Activated T-helper 1 cell treated with anti-CD3 and anti-CD28 coated beads, Interleukin-12 subunit alpha, Interleukin-12 subunit beta, Interleukin-2, Interleukin-4 antibody, amounts not matched to agents 30 ng/mL and 10 ng/mL and 1 ng/mL, durations not matched to agents 14 hours and 24 hours and 36 hours (primary cell): ENCODE measurements at regions not wholly inside any gene's neighbourhood (a gene's known extent, or its start where the extent isn't known, plus 50 kb on each side); places are given as distances from the start of the nearest gene placed in this dataset.

Source experiments
- DNase-seq: peaks from one replicate; pipeline ENCODE4 v3.0.0; 2021; ENCODE audit warnings: low spot score
- H3K27ac Mint-ChIP-seq: one replicate; pipeline ENCODE4 v1.8.0; 2021; ENCODE audit warnings: mild to moderate bottlenecking, mixed read lengths
- H3K27me3 Mint-ChIP-seq: one replicate; pipeline ENCODE4 v1.8.0; 2022; ENCODE audit warnings: mild to moderate bottlenecking, moderate library complexity, mixed read lengths; ENCODE audit not compliant: insufficient read depth
- H3K36me3 Mint-ChIP-seq: one replicate; pipeline ENCODE4 v1.8.0; 2021; ENCODE audit warnings: low read depth, mixed read lengths
- H3K4me1 Mint-ChIP-seq: one replicate; pipeline ENCODE4 v1.8.0; 2021; ENCODE audit warnings: low read depth, mixed read lengths
- H3K4me3 Mint-ChIP-seq: one replicate; pipeline ENCODE4 v1.8.0; 2021; ENCODE audit warnings: mild to moderate bottlenecking, moderate library complexity, mixed read lengths
- H3K9me3 Mint-ChIP-seq: one replicate; pipeline ENCODE4 v1.8.0; 2021; ENCODE audit warnings: mixed read lengths
- intact Hi-C: fragments of 100-400 bp; cut with micrococcal nuclease; formaldehyde crosslinking; loops from one replicate; pipeline ENCODE4 v1.15.1; 2024

DNA sequence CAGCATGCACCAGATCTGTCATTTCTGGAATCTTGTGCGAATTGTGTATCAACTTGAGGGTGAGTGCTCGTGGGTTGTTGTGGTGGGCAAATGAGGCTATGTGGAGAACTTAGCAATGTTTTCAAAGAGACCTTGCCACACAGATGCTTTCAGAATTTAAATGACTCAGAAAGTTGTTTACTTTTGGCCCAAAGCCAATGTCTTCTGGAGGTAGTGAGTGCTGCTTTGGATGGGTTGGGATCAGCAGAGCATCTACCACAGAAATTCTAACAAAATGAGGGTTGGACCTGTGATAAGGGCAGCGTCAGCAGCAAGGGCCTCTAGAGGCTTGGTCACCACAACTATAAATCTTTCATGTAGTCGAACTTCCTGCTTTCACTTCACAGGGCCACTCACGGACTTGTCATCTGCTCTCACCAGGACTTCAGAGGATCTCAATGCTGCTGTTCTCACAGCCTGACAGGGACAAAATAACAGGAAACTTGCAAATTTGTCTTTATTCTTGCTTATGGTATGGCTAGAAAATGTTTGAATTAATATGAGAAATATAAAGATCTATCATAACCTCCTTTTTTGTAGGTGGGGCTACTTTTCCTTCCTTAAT is 111.4 kb downstream of the DACT1 start:
- Mint-ChIP-seq H3K27ac (peak overlapping the region; percentile 5), H3K27me3 (peaks cover 3% of the 10 kb centered on the region), H3K9me3 (no peaks in the 10 kb centered on the region), H3K4me1 (peaks cover 15% of the 10 kb centered on the region), H3K36me3 (no peaks in the 10 kb centered on the region), H3K4me3 (peak overlapping the region; percentile 3)
- intact Hi-C loops: loop anchor here (1.0 to 2.0 kb wide), 3 partner anchors 16 to 176 kb away; partner anchors contain the start of gene DACT1
- peak; percentile 14 for DNase-seq

DNA sequence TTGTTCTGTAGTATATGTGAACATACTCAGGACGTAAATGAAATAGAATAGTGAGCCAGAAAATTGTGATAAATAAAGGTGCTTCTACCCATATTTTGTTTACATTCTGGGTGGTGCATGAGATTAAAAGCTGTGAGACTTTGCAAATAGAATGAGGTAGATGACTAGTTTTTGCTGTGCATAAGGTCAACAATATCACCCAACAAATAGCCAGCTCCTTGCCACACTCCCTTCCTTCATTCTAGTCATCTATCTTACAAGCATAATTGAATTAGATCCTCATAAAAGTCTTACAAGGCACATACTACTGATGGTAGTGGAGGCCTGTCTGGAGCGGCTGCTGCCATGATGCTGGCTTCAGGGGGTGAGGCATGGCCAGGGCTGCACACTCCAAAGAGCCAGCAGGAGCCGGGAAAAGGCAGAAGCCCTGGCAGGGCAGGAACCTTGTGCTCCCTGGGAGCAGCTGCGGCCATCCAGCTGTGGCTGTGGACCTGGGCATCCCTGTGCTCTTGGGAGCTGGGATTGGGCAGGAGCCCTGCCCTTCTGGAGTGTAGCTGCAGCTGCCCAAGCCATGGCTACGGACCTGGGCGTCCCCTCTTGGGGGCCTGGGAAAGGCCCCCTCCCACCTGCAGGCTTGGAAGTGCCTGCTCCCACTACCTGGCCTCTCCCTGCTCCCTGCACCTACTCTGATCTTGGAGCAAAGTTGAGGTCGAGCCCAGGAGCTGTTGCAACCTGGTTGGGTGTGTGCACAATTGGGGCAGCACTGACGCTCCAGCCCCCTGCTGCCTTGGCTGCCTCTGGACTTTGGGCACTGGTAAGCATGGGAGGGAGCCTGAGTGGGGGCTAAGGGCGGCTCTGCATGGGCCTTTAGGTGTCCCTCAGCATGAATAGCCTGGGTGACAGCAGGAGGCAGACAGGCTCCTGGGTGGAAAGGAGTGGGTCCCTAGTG is 112.8 kb downstream of the DACT1 start:
- Mint-ChIP-seq H3K4me3 (no peak overlapping the region), H3K9me3 (no peaks in the 10 kb centered on the region), H3K27me3 (peaks cover 2% of the 10 kb centered on the region), H3K4me1 (peaks cover 15% of the 10 kb centered on the region), H3K36me3 (no peaks in the 10 kb centered on the region), H3K27ac (no peak overlapping the region)
- DNase-seq: no peak
- intact Hi-C loops: no loop called here

DNA sequence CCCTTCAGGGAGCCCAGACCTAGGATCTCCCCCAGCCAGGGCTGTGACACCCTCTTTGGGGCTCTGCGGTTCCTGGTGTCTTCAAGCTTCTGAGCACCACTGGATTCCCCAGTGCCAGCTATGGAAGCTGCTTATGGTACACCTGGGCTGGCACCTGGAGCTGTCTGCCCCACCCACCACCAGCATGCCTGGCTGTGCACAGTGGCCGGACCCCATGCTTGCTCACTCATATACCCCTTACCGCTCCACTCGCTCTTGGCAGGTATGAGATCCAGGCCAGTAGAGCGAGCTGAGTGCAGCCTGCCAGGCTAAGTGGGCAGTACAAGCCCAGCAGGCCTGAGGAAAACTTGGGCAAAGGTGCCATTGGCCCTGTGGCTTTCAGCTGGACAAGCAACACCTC is 114.0 kb downstream of the DACT1 start:
- no peak for DNase-seq
- H3K27me3 Mint-ChIP-seq: peaks cover 2% of the 10 kb centered on the region

DNA sequence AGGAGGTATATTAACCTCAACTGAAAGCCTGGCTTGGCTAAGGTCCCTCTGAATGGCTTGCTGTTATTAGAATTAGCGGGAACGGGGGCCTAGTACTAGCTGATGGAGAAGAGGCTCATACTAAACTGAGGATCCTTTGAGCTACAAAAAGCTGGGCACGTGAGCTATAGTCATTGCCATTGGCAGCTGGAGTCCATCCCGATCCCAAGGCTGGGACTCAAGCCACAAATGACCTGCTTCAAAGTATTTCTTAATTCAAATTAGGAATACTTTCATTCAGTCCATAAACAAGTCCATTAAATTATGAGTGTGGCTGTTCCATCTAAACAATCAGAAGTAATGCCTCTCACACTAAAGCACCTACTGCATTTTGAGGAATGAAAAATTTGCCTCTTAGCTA is 114.5 kb downstream of the DACT1 start:
- Mint-ChIP-seq H3K27me3 (peaks cover 2% of the 10 kb centered on the region), H3K9me3 (no peaks in the 10 kb centered on the region), H3K4me1 (peaks cover 15% of the 10 kb centered on the region), H3K36me3 (no peaks in the 10 kb centered on the region), H3K27ac (no peak overlapping the region), H3K4me3 (no peak overlapping the region)
- DNase-seq: no peak
- intact Hi-C loops: no loop called here

More for the DNA sequence above, 114.0 kb downstream of the DACT1 start:
- Mint-ChIP-seq H3K4me1 (peaks cover 15% of the 10 kb centered on the region), H3K9me3 (no peaks in the 10 kb centered on the region), H3K36me3 (no peaks in the 10 kb centered on the region), H3K27ac (no peak overlapping the region), H3K4me3 (no peak overlapping the region)
- intact Hi-C loops: no loop called here

DNA sequence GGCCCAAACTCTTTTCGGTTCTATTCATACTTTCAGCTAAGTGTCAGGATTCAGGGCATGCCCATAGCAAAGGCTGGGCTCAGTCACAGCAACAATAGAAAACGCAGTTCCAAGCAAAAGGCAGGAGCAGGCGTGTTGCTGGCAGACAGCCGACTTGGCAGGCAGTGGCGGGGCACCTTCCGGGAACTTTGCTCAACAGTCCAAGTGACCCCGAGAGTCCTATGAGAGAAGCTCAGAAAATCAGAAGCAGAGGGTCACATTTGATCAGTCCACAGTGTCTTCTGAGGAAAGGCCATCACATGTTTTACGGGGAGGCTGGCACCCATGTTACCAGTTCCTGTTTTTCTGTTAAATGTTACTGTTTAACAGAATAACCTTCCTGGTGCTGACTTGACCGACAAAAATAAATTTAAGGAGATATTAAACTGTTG is 115.0 kb downstream of the DACT1 start:
- Mint-ChIP-seq H3K4me3 (no peak overlapping the region), H3K9me3 (no peaks in the 10 kb centered on the region), H3K36me3 (no peaks in the 10 kb centered on the region), H3K4me1 (peaks cover 15% of the 10 kb centered on the region), H3K27me3 (peaks cover 2% of the 10 kb centered on the region), H3K27ac (no peak overlapping the region)
- no peak for DNase-seq
- intact Hi-C loops: no loop called here

DNA sequence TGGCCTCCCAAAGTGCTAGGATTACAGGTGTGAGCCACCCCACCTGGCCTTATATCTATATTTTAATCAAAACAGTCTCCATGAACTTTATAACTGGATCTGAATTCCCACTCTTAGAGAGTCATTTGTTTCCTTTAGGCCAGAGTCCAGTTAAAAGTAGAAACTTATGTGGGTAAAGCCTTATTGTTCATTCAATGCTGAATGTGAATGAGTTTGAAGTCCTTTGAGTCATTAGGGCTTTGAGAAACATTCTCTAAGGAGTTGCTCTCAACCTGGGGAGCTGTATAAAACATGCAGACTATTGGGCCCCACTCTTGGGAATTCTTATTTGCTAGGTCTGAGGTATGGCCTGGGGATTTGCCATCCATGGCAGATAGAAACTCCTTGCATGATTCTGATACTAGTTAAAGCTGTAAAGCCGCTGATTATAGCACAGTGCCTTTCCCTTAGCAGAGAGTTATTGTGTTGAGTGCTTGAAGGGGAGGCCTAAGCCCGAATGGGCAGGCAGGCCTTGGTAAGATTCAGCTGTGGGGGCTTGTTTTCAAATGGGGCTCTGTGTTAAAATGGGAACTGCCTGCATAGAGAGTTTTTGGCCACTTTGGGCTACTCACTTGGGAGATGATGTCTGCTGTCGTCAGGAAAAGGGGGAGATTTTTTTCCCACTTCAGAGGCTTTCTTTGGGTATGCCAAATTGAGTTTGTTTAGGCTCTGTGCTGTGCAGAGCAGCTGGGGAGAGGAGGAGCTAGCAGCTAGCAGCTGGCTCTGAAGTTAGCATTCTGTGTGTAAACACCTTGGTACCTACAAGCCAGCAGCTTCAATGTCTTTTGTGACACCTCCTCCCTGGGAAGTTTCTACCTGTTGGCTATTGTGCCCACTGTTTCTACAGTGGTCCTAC is 117.5 kb downstream of the DACT1 start:
- Mint-ChIP-seq H3K9me3 (no peaks in the 10 kb centered on the region), H3K4me1 (no peaks in the 10 kb centered on the region), H3K4me3 (no peak overlapping the region), H3K36me3 (no peaks in the 10 kb centered on the region), H3K27me3 (no peaks in the 10 kb centered on the region), H3K27ac (no peak overlapping the region)
- intact Hi-C loops: no loop called here
- no peak for DNase-seq

DNA sequence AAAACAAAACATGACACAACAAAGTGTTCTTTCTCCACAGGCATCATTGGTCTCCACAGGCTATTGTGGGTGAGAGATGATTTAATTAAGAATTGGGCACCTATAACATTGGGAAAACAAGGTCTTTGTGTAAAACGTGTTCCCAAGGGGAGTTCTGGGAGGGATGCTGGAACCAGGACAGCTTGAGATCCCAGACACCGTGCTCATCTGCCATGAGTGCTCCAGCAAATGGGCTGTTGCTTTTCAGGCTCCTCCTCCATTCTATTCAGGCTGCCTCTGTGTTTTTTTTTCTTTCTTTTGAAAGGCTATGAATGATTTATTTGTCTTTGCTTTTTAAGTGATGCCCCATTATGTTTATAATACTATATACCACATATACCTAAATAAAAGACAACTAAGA is 122.4 kb downstream of the DACT1 start:
- DNase-seq: no peak
- H3K9me3 Mint-ChIP-seq: no peaks in the 10 kb centered on the region
- intact Hi-C loops: no loop called here
- H3K4me1 Mint-ChIP-seq: no peaks in the 10 kb centered on the region
- H3K36me3 Mint-ChIP-seq: no peaks in the 10 kb centered on the region
- H3K27me3 Mint-ChIP-seq: no peaks in the 10 kb centered on the region
- H3K27ac Mint-ChIP-seq: no peak overlapping the region
- H3K4me3 Mint-ChIP-seq: no peak overlapping the region

DNA sequence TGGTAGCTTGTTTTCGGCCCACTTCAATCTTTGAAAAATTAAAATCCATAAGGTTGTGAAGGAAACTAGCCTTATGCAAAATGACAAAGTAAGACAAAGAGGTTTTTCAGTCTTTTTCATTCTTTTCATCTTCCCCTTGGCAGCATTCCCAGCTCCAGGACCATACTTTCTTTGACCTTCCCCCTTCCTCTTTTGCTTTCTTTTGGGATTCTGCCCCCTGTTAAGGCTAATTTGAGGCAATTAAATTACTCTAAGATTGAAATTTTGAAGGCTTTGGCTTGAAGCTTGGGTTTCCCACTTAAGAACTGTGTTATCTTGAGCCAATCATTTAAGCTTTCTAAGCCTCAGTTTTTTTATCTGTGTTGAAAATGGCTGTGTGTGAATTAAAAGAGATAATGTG is 124.9 kb downstream of the DACT1 start:
- intact Hi-C loops: no loop called here
- Mint-ChIP-seq H3K4me3 (no peak overlapping the region), H3K36me3 (no peaks in the 10 kb centered on the region), H3K9me3 (no peaks in the 10 kb centered on the region), H3K27me3 (no peaks in the 10 kb centered on the region), H3K27ac (no peak overlapping the region), H3K4me1 (no peaks in the 10 kb centered on the region)
- no peak for DNase-seq

DNA sequence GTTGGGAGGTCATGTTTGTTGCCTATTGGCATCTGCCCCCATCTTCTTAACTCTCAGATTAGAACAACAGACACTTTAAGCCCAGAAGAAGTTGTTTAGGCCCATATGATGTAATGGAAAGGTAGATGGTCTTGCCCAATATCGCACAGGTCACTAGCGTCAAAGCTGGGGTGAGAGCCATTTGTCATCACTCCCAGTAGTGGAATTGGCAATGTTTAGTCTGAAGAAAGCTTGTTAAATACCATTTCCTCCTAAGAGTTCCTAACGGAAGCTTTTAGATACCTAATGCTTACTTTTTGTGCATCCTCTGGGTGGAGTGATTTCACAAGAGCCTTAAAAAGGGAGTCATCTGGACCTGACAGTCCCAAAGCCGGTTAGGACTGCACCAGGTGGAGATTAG is 125.4 kb downstream of the DACT1 start:
- no peaks in the 10 kb centered on the region for H3K36me3 Mint-ChIP-seq
- intact Hi-C loops: no loop called here
- no peak overlapping the region for H3K27ac Mint-ChIP-seq

DNA sequence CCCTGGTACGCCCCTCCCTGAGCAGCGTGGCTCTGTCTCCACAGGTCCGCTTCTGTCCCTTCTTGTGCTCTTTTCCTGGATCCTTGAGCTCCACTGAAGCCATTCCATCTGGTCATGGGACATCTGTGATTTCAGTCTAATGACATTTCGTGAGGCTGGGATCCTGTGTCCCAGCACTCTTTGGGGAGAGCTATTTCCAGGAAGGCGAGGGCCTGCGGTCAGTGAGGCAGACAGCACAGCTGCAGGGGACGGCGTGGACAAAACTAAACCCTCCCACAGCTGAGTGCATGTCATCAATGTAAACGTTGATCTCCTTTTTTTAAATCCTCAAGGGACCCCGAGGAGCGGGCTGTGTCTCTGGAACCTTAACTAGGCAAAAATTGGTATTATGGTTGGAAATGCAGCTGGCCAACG is 127.7 kb downstream of the DACT1 start:
- Mint-ChIP-seq H3K9me3 (no peaks in the 10 kb centered on the region), H3K4me1 (no peaks in the 10 kb centered on the region), H3K27ac (no peak overlapping the region), H3K27me3 (no peaks in the 10 kb centered on the region), H3K4me3 (no peak overlapping the region), H3K36me3 (no peaks in the 10 kb centered on the region)
- no peak for DNase-seq
- intact Hi-C loops: no loop called here

More for the DNA sequence above, 125.4 kb downstream of the DACT1 start:
- Mint-ChIP-seq H3K27me3 (no peaks in the 10 kb centered on the region), H3K9me3 (no peaks in the 10 kb centered on the region), H3K4me1 (no peaks in the 10 kb centered on the region), H3K4me3 (no peak overlapping the region)
- no peak for DNase-seq

DNA sequence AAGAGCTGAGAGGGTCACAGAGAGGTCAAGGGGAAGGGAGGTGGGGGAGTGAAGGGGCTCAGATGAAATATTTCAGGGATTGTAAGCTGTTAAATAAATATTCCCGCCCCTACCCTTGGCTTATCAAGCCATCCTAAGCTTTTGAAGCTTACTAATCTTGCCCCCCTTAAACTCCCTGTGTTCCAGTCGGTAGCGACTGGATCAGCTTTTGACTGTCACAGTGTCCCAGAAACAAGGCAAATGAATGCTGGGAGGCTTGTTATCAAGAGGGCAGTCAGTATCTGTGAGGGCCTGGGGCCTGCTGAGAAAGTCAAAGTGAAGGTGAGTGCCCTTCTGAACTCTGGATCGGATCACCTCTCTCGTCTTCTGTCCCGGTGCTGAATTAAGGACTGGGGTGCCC is 128.1 kb downstream of the DACT1 start:
- H3K9me3 Mint-ChIP-seq: no peaks in the 10 kb centered on the region
- no peak overlapping the region for H3K27ac Mint-ChIP-seq
- no peaks in the 10 kb centered on the region for H3K36me3 Mint-ChIP-seq
- intact Hi-C loops: no loop called here
- DNase-seq: no peak
- H3K4me3 Mint-ChIP-seq: no peak overlapping the region
- no peaks in the 10 kb centered on the region for H3K4me1 Mint-ChIP-seq
- H3K27me3 Mint-ChIP-seq: no peaks in the 10 kb centered on the region

DNA sequence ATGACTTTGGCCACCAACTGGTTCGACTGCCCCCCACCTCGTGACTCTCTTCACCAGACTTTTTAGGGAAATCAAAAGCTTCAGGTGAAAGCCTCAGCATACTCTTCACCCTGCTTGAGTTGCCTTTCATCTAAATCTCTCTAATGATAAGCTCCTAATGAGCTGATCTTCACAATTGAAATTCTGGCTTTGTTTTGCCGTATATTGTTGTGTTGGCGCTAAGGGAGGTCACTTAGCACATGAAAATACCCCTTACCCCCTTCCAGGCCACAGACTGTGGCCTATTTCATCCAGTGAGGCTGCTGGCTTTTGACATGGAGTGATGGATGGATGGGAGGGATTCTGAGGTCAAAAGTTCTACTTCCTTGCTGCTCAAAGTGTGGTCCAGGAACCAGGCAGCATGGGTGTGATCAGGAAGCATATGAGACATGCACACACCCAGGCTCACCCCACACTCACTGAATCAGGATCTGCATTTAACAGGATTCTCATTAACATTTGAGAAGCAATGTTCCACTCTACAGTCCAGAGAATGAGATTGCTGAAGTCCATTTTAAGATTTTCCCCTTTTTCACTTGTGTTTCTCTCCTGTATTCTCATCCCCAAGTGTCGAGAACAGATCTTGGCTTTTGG is 131.4 kb downstream of the DACT1 start:
- H3K27ac Mint-ChIP-seq: no peak overlapping the region
- H3K4me3 Mint-ChIP-seq: no peak overlapping the region
- intact Hi-C loops: no loop called here
- no peaks in the 10 kb centered on the region for H3K9me3 Mint-ChIP-seq
- no peaks in the 10 kb centered on the region for H3K27me3 Mint-ChIP-seq
- no peaks in the 10 kb centered on the region for H3K4me1 Mint-ChIP-seq
- H3K36me3 Mint-ChIP-seq: no peaks in the 10 kb centered on the region
- DNase-seq: no peak
